ENCODE measurements at regions not wholly inside any gene's neighbourhood (a gene's known extent, or its start where the extent isn't known, plus 50 kb on each side); places are given as distances from the start of the nearest gene placed in this dataset.

- Histone ChIP-seq H3K4me3 (ENCODE audit: low read length) (no peak overlapping the region), H3K27ac (ENCODE audit: low read length) (no peak overlapping the region)
These were observed 90.6 kb upstream of the KCNJ15 start for GRCh38 chr21:38166173-38166535.

DNA sequence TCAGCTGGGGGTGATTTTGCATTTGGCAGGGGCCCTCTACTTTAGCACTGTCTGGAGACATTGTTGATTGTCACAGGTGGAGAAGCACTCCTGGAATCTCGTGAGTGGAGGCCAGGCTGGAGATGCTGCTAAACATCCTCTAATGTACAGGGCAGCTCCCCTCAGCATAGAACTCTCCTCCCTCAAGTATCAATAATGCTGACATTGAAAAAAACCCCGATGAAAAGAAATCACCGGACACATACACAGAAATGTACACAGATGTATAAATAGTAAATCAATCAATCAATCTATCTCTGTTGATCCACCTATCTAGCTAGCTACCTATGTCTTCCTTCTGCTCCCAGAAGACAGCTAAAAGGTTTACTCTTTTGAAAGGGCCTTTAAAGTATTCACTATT lies 89.4 kb upstream of the KCNJ15 start:
- Histone ChIP-seq H3K9ac (ENCODE audit: low read depth, low read length) (no peak overlapping the region), H3K27me3 (ENCODE audit: insufficient read depth, low read length) (no peaks in the 10 kb centered on the region), H3K9me3 (ENCODE audit: insufficient read depth, low read depth, low read length) (no peaks in the 10 kb centered on the region), H3K4me1 (ENCODE audit: insufficient read depth, low read length) (peaks cover 16% of the 10 kb centered on the region), H3K36me3 (ENCODE audit: insufficient read depth, low read depth, low read length) (no peaks in the 10 kb centered on the region), H3K27ac (ENCODE audit: low read length) (no peak overlapping the region), H3K4me3 (ENCODE audit: low read length) (no peak overlapping the region)

More at GRCh38 chr21:38166173-38166535, 90.6 kb upstream of the KCNJ15 start:
- peaks cover 7% of the 10 kb centered on the region for H3K4me1 ChIP-seq (ENCODE audit: insufficient read depth, low read length)
- no peak overlapping the region for H3K9ac ChIP-seq (ENCODE audit: low read depth, low read length)
- H3K27me3 ChIP-seq (ENCODE audit: insufficient read depth, low read length), result no peaks in the 10 kb centered on the region
- no peaks in the 10 kb centered on the region for H3K36me3 ChIP-seq (ENCODE audit: insufficient read depth, low read depth, low read length)
- H3K9me3 ChIP-seq (ENCODE audit: insufficient read depth, low read depth, low read length), result no peaks in the 10 kb centered on the region

DNA sequence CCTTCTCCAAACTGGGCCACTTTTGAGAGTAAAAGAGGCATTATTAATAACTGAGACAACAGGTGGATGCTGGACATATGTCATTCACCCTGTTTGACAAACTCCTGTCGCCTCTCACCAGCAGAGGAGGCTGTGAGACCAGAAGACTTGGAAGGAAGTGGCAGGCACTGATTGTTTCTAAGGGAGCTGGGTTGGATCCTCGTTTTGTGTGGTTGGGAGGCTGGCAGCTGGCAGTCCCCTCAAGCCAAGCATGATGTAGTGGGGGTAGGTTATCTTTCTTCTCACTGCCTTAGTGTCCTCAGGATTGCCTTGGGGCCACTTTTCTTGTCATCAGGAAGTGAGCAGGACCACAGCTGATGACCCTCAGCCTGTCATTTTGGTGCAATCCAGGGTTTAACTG lies 86.5 kb upstream of the KCNJ15 start:
- no peak overlapping the region for H3K27ac ChIP-seq (ENCODE audit: low read length)
- no peaks in the 10 kb centered on the region for H3K36me3 ChIP-seq (ENCODE audit: insufficient read depth, low read depth, low read length)
- no peaks in the 10 kb centered on the region; the same call in 1 of the 2 replicates for H3K9me3 ChIP-seq (ENCODE audit: insufficient read depth, low read depth, low read length)
- H3K4me1 ChIP-seq (ENCODE audit: insufficient read depth, low read length), result peaks cover 16% of the 10 kb centered on the region
- no peaks in the 10 kb centered on the region for H3K27me3 ChIP-seq (ENCODE audit: insufficient read depth, low read length)
- peak overlapping the region; percentile 14; the same call in 1 of the 2 replicates for H3K9ac ChIP-seq (ENCODE audit: low read depth, low read length)
- H3K4me3 ChIP-seq (ENCODE audit: low read length), result no peak overlapping the region

- H3K27ac ChIP-seq (ENCODE audit: low read length), result peak overlapping the region; percentile 55
- no peaks in the 10 kb centered on the region for H3K27me3 ChIP-seq (ENCODE audit: insufficient read depth, low read length)
- H3K36me3 ChIP-seq (ENCODE audit: insufficient read depth, low read depth, low read length), result no peaks in the 10 kb centered on the region
- H3K4me3 ChIP-seq (ENCODE audit: low read length), result no peak overlapping the region
- peaks cover 16% of the 10 kb centered on the region for H3K4me1 ChIP-seq (ENCODE audit: insufficient read depth, low read length)
- H3K9ac ChIP-seq (ENCODE audit: low read depth, low read length), result peak overlapping the region; percentile 22; the same call in 1 of the 2 replicates
- H3K9me3 ChIP-seq (ENCODE audit: insufficient read depth, low read depth, low read length), result no peaks in the 10 kb centered on the region; the same call in 1 of the 2 replicates
These were observed 85.8 kb upstream of the KCNJ15 start for GRCh38 chr21:38170704-38171682.

DNA sequence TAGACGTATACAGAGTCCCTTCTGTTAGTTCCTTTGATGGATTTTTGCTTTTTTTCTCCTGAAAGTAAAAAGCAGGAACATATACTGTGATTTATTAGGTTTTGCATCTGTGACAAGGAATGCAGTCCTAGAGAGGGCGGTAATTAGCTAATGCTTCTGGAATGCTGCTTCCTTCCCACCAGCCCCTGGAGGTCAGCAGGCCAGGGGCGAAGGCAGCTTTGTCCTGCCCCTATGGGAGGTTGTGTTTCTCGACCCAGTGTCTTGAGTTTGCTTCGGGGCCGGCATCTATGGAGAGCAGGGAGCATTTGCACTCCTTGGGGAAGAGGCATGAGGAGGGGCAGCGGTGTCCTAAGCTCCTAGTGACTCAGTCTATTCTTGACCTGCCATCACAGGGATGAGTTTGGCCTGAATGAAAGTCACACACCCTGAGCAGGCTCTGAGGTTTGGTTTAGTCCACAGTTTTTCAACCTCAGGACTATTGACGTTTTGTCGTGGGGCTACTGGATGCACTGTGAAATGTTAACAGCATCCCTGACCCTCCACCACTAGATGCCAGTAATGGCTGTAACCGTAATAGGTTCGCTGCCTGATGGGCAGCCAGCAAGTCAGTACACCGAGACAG lies 85.0 kb upstream of the KCNJ15 start:
- peak overlapping the region; percentile 39; the same call in 1 of the 2 replicates for H3K9ac ChIP-seq (ENCODE audit: low read depth, low read length)
- no peak overlapping the region for H3K4me3 ChIP-seq (ENCODE audit: low read length)
- peak overlapping the region; percentile 55 for H3K27ac ChIP-seq (ENCODE audit: low read length)
- H3K27me3 ChIP-seq (ENCODE audit: insufficient read depth, low read length), result no peaks in the 10 kb centered on the region
- H3K36me3 ChIP-seq (ENCODE audit: insufficient read depth, low read depth, low read length), result no peaks in the 10 kb centered on the region
- H3K9me3 ChIP-seq (ENCODE audit: insufficient read depth, low read depth, low read length), result no peaks in the 10 kb centered on the region; the same call in 1 of the 2 replicates
- peaks cover 16% of the 10 kb centered on the region for H3K4me1 ChIP-seq (ENCODE audit: insufficient read depth, low read length)

DNA sequence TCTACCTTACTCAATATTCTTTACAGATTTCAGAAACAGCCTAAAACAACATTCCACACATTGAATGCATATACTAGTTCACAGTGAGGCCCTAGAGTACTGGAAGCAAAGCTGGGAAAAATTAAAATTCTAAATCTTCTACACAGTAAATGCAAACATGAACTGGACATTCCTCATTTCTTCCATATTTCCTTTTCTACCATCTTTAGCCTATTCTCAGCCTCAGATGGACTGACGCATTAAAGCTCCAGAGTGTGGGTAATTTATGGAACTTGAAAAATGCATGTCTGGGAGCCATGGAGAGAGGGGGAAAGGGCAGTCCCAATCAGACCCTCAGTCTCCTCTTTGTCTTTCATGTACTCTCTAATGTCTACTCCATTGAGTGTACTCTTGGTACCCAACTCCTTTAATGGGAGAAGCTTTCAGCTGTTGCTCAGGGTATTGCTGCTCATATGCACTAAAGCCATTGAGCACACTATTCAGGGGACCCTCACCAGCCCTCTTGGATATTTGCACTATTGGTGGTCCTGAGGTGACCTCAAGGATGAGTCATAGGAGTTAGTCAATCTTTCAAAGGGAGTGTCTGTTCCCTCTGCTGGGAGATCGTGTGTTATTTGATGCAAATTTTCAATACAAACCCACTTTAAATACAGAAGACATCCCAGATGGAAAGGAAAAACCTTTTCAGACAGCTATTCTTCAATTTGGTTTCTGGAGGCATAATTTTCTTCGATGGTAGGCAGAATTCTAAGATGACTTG lies 83.3 kb upstream of the KCNJ15 start:
- Histone ChIP-seq H3K9ac (ENCODE audit: low read depth, low read length) (no peak overlapping the region), H3K27ac (ENCODE audit: low read length) (no peak overlapping the region), H3K4me1 (ENCODE audit: insufficient read depth, low read length) (peaks cover 16% of the 10 kb centered on the region), H3K27me3 (ENCODE audit: insufficient read depth, low read length) (no peaks in the 10 kb centered on the region), H3K36me3 (ENCODE audit: insufficient read depth, low read depth, low read length) (no peaks in the 10 kb centered on the region), H3K9me3 (ENCODE audit: insufficient read depth, low read depth, low read length) (no peaks in the 10 kb centered on the region; the same call in 1 of the 2 replicates), H3K4me3 (ENCODE audit: low read length) (no peak overlapping the region)

- H3K36me3 ChIP-seq (ENCODE audit: insufficient read depth, low read depth, low read length), result no peaks in the 10 kb centered on the region
- H3K4me3 ChIP-seq (ENCODE audit: low read length), result no peak overlapping the region
These were observed 81.5 kb upstream of the KCNJ15 start for GRCh38 chr21:38175306-38175705.

DNA sequence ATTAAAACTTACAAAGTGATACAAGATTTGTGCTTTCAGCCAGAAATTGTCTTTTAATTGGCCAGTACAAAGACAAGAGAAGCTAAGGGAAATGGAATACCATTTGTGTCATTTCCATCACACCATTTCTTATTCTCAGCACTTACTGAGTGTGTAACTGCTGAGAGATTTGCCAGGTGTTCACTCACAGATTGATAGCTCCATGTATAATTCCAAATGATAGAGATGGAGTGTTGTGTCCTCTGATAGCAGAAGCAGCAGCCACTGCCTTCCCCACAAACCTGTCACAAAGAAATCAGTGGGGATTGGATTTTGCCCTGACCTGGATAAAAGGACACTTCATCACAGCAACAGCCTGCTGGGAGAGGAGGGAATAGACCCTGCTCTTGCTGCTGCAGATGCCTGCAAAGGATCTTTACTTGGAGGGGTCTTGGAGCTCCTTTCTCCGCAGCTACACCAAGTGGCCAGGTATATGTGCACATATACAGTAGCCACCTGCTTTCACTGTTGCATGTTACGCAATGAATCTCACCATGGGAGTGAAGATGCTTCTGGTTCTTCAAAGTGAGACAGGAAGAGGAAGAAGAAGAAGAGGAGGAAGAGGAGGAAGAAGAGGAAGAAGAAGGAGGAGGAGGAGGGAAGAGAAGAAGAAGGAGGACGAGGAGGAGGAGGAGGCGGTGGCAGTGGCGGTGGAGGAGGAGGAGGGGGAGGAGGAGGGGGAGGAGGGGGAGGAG lies 78.7 kb upstream of the KCNJ15 start:
- Histone ChIP-seq H3K9me3 (ENCODE audit: insufficient read depth, low read depth, low read length) (no peaks in the 10 kb centered on the region; the same call in 1 of the 2 replicates), H3K9ac (ENCODE audit: low read depth, low read length) (no peak overlapping the region), H3K27me3 (ENCODE audit: insufficient read depth, low read length) (no peaks in the 10 kb centered on the region), H3K36me3 (ENCODE audit: insufficient read depth, low read depth, low read length) (no peaks in the 10 kb centered on the region), H3K4me3 (ENCODE audit: low read length) (no peak overlapping the region), H3K27ac (ENCODE audit: low read length) (no peak overlapping the region), H3K4me1 (ENCODE audit: insufficient read depth, low read length) (no peaks in the 10 kb centered on the region; the same call in 1 of the 2 replicates)

More at GRCh38 chr21:38175306-38175705, 81.5 kb upstream of the KCNJ15 start:
- Histone ChIP-seq H3K27me3 (ENCODE audit: insufficient read depth, low read length) (no peaks in the 10 kb centered on the region), H3K4me1 (ENCODE audit: insufficient read depth, low read length) (peaks cover 16% of the 10 kb centered on the region), H3K9ac (ENCODE audit: low read depth, low read length) (no peak overlapping the region), H3K9me3 (ENCODE audit: insufficient read depth, low read depth, low read length) (no peaks in the 10 kb centered on the region; the same call in 1 of the 2 replicates), H3K27ac (ENCODE audit: low read length) (no peak overlapping the region)

DNA sequence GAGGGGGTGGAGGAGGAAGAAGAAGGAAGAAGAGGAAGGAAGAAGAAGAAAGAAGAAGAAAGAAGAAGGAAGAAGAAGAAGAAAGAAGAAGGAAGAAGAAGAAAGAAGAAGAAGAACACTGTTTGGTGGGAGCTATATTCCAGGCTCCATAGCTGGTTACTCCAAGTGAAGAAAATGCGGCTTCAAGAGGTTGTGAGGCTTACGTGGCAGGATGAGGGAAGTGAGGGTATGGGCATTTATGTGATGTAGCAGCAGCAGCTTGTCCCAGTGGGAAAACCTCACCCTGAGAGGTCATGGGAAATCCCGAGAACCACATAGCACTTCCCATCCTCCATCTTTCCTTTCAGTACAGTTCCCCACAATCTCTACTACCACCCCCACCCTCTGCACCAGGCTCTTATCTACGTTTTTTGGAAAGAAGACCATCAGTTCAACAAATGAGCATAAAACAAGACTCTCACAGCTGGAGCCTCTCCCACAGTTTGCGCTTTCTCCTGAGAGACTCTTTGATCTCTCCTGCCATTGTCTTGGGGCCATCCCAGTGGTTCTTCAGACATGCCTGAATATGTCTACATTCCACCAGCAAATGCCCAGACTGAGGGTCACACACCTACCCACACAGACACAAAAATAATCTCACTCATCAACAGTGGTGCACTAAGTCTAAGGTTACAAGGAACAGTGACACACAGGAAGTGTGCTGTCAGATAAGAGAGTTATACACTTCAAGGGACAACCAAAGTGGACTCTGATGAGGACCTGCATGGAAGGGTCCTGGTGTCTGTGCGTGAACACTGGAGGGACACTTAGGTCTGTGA lies 77.9 kb upstream of the KCNJ15 start:
- Histone ChIP-seq H3K27ac (ENCODE audit: low read length) (no peak overlapping the region), H3K9me3 (ENCODE audit: insufficient read depth, low read depth, low read length) (no peaks in the 10 kb centered on the region; the same call in 1 of the 2 replicates), H3K27me3 (ENCODE audit: insufficient read depth, low read length) (no peaks in the 10 kb centered on the region), H3K4me3 (ENCODE audit: low read length) (no peak overlapping the region), H3K9ac (ENCODE audit: low read depth, low read length) (no peak overlapping the region), H3K36me3 (ENCODE audit: insufficient read depth, low read depth, low read length) (no peaks in the 10 kb centered on the region), H3K4me1 (ENCODE audit: insufficient read depth, low read length) (no peaks in the 10 kb centered on the region; the same call in 1 of the 2 replicates)

GRCh38 chr21:38179511-38179910 lies 77.3 kb upstream of the KCNJ15 start:
- no peak overlapping the region for H3K27ac ChIP-seq (ENCODE audit: low read length)
- H3K9ac ChIP-seq (ENCODE audit: low read depth, low read length), result no peak overlapping the region
- H3K27me3 ChIP-seq (ENCODE audit: insufficient read depth, low read length), result no peaks in the 10 kb centered on the region

More at GRCh38 chr21:38179511-38179910, 77.3 kb upstream of the KCNJ15 start:
- Histone ChIP-seq H3K9me3 (ENCODE audit: insufficient read depth, low read depth, low read length) (no peaks in the 10 kb centered on the region; the same call in 1 of the 2 replicates), H3K4me3 (ENCODE audit: low read length) (no peak overlapping the region), H3K4me1 (ENCODE audit: insufficient read depth, low read length) (no peaks in the 10 kb centered on the region; the same call in 1 of the 2 replicates), H3K36me3 (ENCODE audit: insufficient read depth, low read depth, low read length) (no peaks in the 10 kb centered on the region)
